ENCODE measurements at regions not wholly inside any gene's neighbourhood (a gene's known extent, or its start where the extent isn't known, plus 50 kb on each side); places are given as distances from the start of the nearest gene placed in this dataset.

- H3K27ac ChIP-seq (ENCODE audit: low read depth, low read length): no peak overlapping the region
- no peak overlapping the region for H2AFZ ChIP-seq (ENCODE audit: low read length, unreplicated experiment)
- peaks cover 14% of the 10 kb centered on the region for H3K36me3 ChIP-seq (ENCODE audit: insufficient read depth, low read length)
- H3K79me2 ChIP-seq (ENCODE audit: control insufficient read depth, insufficient read depth, low read length, unreplicated experiment): no peaks in the 10 kb centered on the region
- no peaks in the 10 kb centered on the region for H3K27me3 ChIP-seq (ENCODE audit: insufficient read depth, low read length)
- H3K4me1 ChIP-seq (ENCODE audit: control insufficient read depth, insufficient read depth, low read length, unreplicated experiment): no peaks in the 10 kb centered on the region
- H3K4me3 ChIP-seq (ENCODE audit: low read depth, low read length): no peak overlapping the region
Measured at GRCh38 chr6:1545654-1546053, 64.1 kb upstream of the FOXC1 start.

- no peaks in the 10 kb centered on the region for H3K4me1 ChIP-seq (ENCODE audit: control insufficient read depth, insufficient read depth, low read length, unreplicated experiment)
- no peaks in the 10 kb centered on the region for H3K79me2 ChIP-seq (ENCODE audit: control insufficient read depth, insufficient read depth, low read length, unreplicated experiment)
- no peak overlapping the region for H3K4me3 ChIP-seq (ENCODE audit: low read depth, low read length)
- H3K27me3 ChIP-seq (ENCODE audit: insufficient read depth, low read length): no peaks in the 10 kb centered on the region
- no peak overlapping the region for H2AFZ ChIP-seq (ENCODE audit: low read length, unreplicated experiment)
- H3K27ac ChIP-seq (ENCODE audit: low read depth, low read length): no peak overlapping the region
- H3K36me3 ChIP-seq (ENCODE audit: insufficient read depth, low read length): peaks cover 11% of the 10 kb centered on the region
Measured at GRCh38 chr6:1547785-1548184, 61.9 kb upstream of the FOXC1 start.

GRCh38 chr6:1551249-1551648, 58.5 kb upstream of the FOXC1 start:
- H3K4me3 ChIP-seq (ENCODE audit: low read depth, low read length): no peak overlapping the region
- peaks cover 6% of the 10 kb centered on the region for H3K4me1 ChIP-seq (ENCODE audit: control insufficient read depth, insufficient read depth, low read length, unreplicated experiment)
- H2AFZ ChIP-seq (ENCODE audit: low read length, unreplicated experiment): no peak overlapping the region
- H3K79me2 ChIP-seq (ENCODE audit: control insufficient read depth, insufficient read depth, low read length, unreplicated experiment): no peaks in the 10 kb centered on the region
- H3K27me3 ChIP-seq (ENCODE audit: insufficient read depth, low read length): no peaks in the 10 kb centered on the region
- peaks cover 4% of the 10 kb centered on the region; the same call in 1 of the 2 replicates for H3K36me3 ChIP-seq (ENCODE audit: insufficient read depth, low read length)
- no peak overlapping the region for H3K27ac ChIP-seq (ENCODE audit: low read depth, low read length)

- no peak overlapping the region for H3K27ac ChIP-seq (ENCODE audit: low read depth, low read length)
- no peak overlapping the region for H3K4me3 ChIP-seq (ENCODE audit: low read depth, low read length)
- H3K4me1 ChIP-seq (ENCODE audit: control insufficient read depth, insufficient read depth, low read length, unreplicated experiment): peaks cover 6% of the 10 kb centered on the region
- H3K36me3 ChIP-seq (ENCODE audit: insufficient read depth, low read length): no peaks in the 10 kb centered on the region
- H2AFZ ChIP-seq (ENCODE audit: low read length, unreplicated experiment): no peak overlapping the region
- no peaks in the 10 kb centered on the region for H3K27me3 ChIP-seq (ENCODE audit: insufficient read depth, low read length)
- H3K79me2 ChIP-seq (ENCODE audit: control insufficient read depth, insufficient read depth, low read length, unreplicated experiment): no peaks in the 10 kb centered on the region
Measured at GRCh38 chr6:1552296-1552761, 57.4 kb upstream of the FOXC1 start.

GRCh38 chr6:1553562-1554083, 56.1 kb upstream of the FOXC1 start:
- H3K27me3 ChIP-seq (ENCODE audit: insufficient read depth, low read length): no peaks in the 10 kb centered on the region
- peaks cover 6% of the 10 kb centered on the region for H3K4me1 ChIP-seq (ENCODE audit: control insufficient read depth, insufficient read depth, low read length, unreplicated experiment)
- peak overlapping the region; percentile 89 for H3K4me3 ChIP-seq (ENCODE audit: low read depth, low read length)
- no peaks in the 10 kb centered on the region for H3K79me2 ChIP-seq (ENCODE audit: control insufficient read depth, insufficient read depth, low read length, unreplicated experiment)
- no peak overlapping the region for H2AFZ ChIP-seq (ENCODE audit: low read length, unreplicated experiment)
- H3K36me3 ChIP-seq (ENCODE audit: insufficient read depth, low read length): no peaks in the 10 kb centered on the region
- H3K27ac ChIP-seq (ENCODE audit: low read depth, low read length): no peak overlapping the region

GRCh38 chr6:1554141-1554475, 55.6 kb upstream of the FOXC1 start:
- no peaks in the 10 kb centered on the region for H3K79me2 ChIP-seq (ENCODE audit: control insufficient read depth, insufficient read depth, low read length, unreplicated experiment)
- peak overlapping the region; percentile 95 for H2AFZ ChIP-seq (ENCODE audit: low read length, unreplicated experiment)
- H3K36me3 ChIP-seq (ENCODE audit: insufficient read depth, low read length): no peaks in the 10 kb centered on the region
- peak overlapping the region; percentile 18; the same call in 1 of the 2 replicates for H3K27ac ChIP-seq (ENCODE audit: low read depth, low read length)
- H3K27me3 ChIP-seq (ENCODE audit: insufficient read depth, low read length): no peaks in the 10 kb centered on the region; the same call in 1 of the 2 replicates
- H3K4me1 ChIP-seq (ENCODE audit: control insufficient read depth, insufficient read depth, low read length, unreplicated experiment): peaks cover 6% of the 10 kb centered on the region
- peak overlapping the region; percentile 89 for H3K4me3 ChIP-seq (ENCODE audit: low read depth, low read length)

- Histone ChIP-seq H3K27ac (ENCODE audit: low read depth, low read length) (peak overlapping the region; percentile 18), H3K27me3 (ENCODE audit: insufficient read depth, low read length) (peaks cover 6% of the 10 kb centered on the region; the same call in 1 of the 2 replicates), H3K4me3 (ENCODE audit: low read depth, low read length) (peak overlapping the region; percentile 89), H3K36me3 (ENCODE audit: insufficient read depth, low read length) (no peaks in the 10 kb centered on the region), H2AFZ (ENCODE audit: low read length, unreplicated experiment) (peak overlapping the region; percentile 95), H3K4me1 (ENCODE audit: control insufficient read depth, insufficient read depth, low read length, unreplicated experiment) (peaks cover 6% of the 10 kb centered on the region), H3K79me2 (ENCODE audit: control insufficient read depth, insufficient read depth, low read length, unreplicated experiment) (no peaks in the 10 kb centered on the region)
Measured at GRCh38 chr6:1554476-1555310, 55.0 kb upstream of the FOXC1 start.

- H3K27ac ChIP-seq (ENCODE audit: low read depth, low read length): no peak overlapping the region
- peaks cover 29% of the 10 kb centered on the region for H3K27me3 ChIP-seq (ENCODE audit: insufficient read depth, low read length)
- H3K4me1 ChIP-seq (ENCODE audit: control insufficient read depth, insufficient read depth, low read length, unreplicated experiment): peaks cover 6% of the 10 kb centered on the region
- H2AFZ ChIP-seq (ENCODE audit: low read length, unreplicated experiment): no peak overlapping the region
- H3K36me3 ChIP-seq (ENCODE audit: insufficient read depth, low read length): no peaks in the 10 kb centered on the region
- H3K4me3 ChIP-seq (ENCODE audit: low read depth, low read length): no peak overlapping the region
- no peaks in the 10 kb centered on the region for H3K79me2 ChIP-seq (ENCODE audit: control insufficient read depth, insufficient read depth, low read length, unreplicated experiment)
Measured at GRCh38 chr6:1558388-1558787, 51.3 kb upstream of the FOXC1 start.
